ENCODE measurements at regions not wholly inside any gene's neighbourhood (a gene's known extent, or its start where the extent isn't known, plus 50 kb on each side); places are given as distances from the start of the nearest gene placed in this dataset.

- Histone ChIP-seq H3K9me3 (replicated peaks; ENCODE audit: control insufficient read depth, insufficient read depth, low read length) (no peaks in the 10 kb centered on the region), H3K36me3 (ENCODE audit: control insufficient read depth in 2 of 2, insufficient read depth in 2 of 2, low read length in 1 of 2) (no peaks in the 10 kb centered on the region), H3K79me2 (ENCODE audit: control insufficient read depth, insufficient read depth, low read length) (no peaks in the 10 kb centered on the region), H2AFZ (ENCODE audit: control insufficient read depth, low read depth, low read length) (no peak overlapping the region), H3K4me2 (ENCODE audit: control insufficient read depth, insufficient read depth) (no peak overlapping the region), H4K20me1 (ENCODE audit: control insufficient read depth, insufficient read depth) (no peaks in the 10 kb centered on the region), H3K4me1 (ENCODE audit: control insufficient read depth, insufficient read depth, low read length) (no peaks in the 10 kb centered on the region), H3K9ac (ENCODE audit: control insufficient read depth, insufficient read depth, low read length) (no peak overlapping the region), H3K4me3 (no peak overlapping the region), H3K27me3 (replicated peaks in 1 of 2; ENCODE audit: control insufficient read depth in 2 of 2, insufficient read depth in 2 of 2, low read length in 1 of 2) (no peaks in the 10 kb centered on the region; a peak in 2 of 4 replicates), H3K27ac (ENCODE audit: control insufficient read depth, insufficient read depth) (no peak overlapping the region)
- ChIA-PET SMC1A (ENCODE audit: uncharacterized antibody, unreplicated experiment) (no interaction called here), CTCF (no interaction called here), POLR2A (no interaction called here), RAD21 (ENCODE audit: unreplicated experiment) (no interaction called here)
- in situ Hi-C loops (cut with MboI) (no loop called here), intact Hi-C loops (cut with micrococcal nuclease; ENCODE audit: unreplicated experiment) (no loop called here)
- DNase-seq (ENCODE audit: low read depth, low spot score) (no peak), ATAC-seq (no peak), FAIRE-seq (no peak)
- WGBS (ENCODE audit: insufficient coverage, insufficient replicate concordance, low lambda C conversion rate, missing lambda C conversion rate): 30% methylated on average over 13 of the region's 13 CpGs
- no TSS peak for BruUV-seq (replicated peaks)
- TF ChIP-seq LARP7 (IDR thresholded peaks at IDR 0.05) (no peak), ZNF24 (IDR thresholded peaks at IDR 0.05) (no peak), WRNIP1 (IDR thresholded peaks at IDR 0.05; ENCODE audit: borderline replicate concordance, low read depth, low read length) (no peak), KAT2A (conservative IDR thresholded peaks at IDR 0.05; ENCODE audit: control insufficient read depth, low read depth, low read length) (no peak), PML (IDR thresholded peaks at IDR 0.05; ENCODE audit: low read length) (no peak), NR2C1 (IDR thresholded peaks at IDR 0.05) (no peak), SIX5 (IDR thresholded peaks at IDR 0.05; ENCODE audit: low read depth, low read length, severe bottlenecking) (no peak), MXI1 (IDR thresholded peaks at IDR 0.05; ENCODE audit: low read depth, low read length) (no peak), SKIL (IDR thresholded peaks at IDR 0.05; ENCODE audit: low read depth, poor library complexity, severe bottlenecking) (no peak), IRF3 (IDR thresholded peaks at IDR 0.05) (no peak), SREBF2 (IDR thresholded peaks at IDR 0.05; ENCODE audit: low read length) (no peak), PBX3 (IDR thresholded peaks at IDR 0.05; ENCODE audit: insufficient replicate concordance, low read depth, low read length) (no peak), NBN (IDR thresholded peaks at IDR 0.05) (no peak), ATF2 (IDR thresholded peaks at IDR 0.05; ENCODE audit: low read length) (no peak), KDM1A (IDR thresholded peaks at IDR 0.05; ENCODE audit: borderline replicate concordance) (no peak)
These were observed 661.8 kb downstream of the MATN1 start for GRCh38 chr1:30061292-30062220.
